AG04450 (cell line): ENCODE measurements at regions not wholly inside any gene's neighbourhood (a gene's known extent, or its start where the extent isn't known, plus 50 kb on each side); places are given as distances from the start of the nearest gene placed in this dataset.

Experiments
- CTCF ChIA-PET: fragments of 300-600, 350-600 bp; formaldehyde crosslinking; extraction: SDS; loops from one replicate; lab custom pipeline; 2022; ENCODE audit warnings: antibody characterized with exemption, inconsistent platforms; lab: Charles Lee
- POLR2A ChIA-PET: fragments of 350-600 bp; formaldehyde crosslinking; extraction: SDS; loops from one replicate; lab custom pipeline; 2021; ENCODE audit warnings: antibody characterized with exemption, inconsistent platforms; lab: Yijun Ruan, JAX
- DNase-seq: peaks from one replicate; pipeline ENCODE4 v3.0.0-alpha.2; 2011; ENCODE audit warnings: low read depth, low spot score
- H3K27ac ChIP-seq: one replicate; pipeline ENCODE4 v1.5.1; 2012; ENCODE audit warnings: low read depth, low read length, control low read depth
- H3K27me3 ChIP-seq: one replicate; pipeline ENCODE4 v1.6.0; 2012; ENCODE audit warnings: low read length; ENCODE audit not compliant: control insufficient read depth, insufficient read depth
- H3K4me3 ChIP-seq: 2 replicates; pipeline ENCODE4 v1.5.1; 2011; ENCODE audit warnings: mild to moderate bottlenecking, low read depth, low read length, control low read depth
- H3K9me3 ChIP-seq: 2 replicates; pipeline ENCODE4 v1.5.1; 2012; ENCODE audit warnings: low read length; ENCODE audit not compliant: control insufficient read depth, insufficient read depth
- CTCF ChIP-seq: IDR thresholded peaks from 2 replicates; pipeline ENCODE4 v1.5.1; 2011; ENCODE audit warnings: low read depth, low read length, control low read depth, inconsistent platforms

- peaks cover 2% of the 10 kb centered on the region for H3K27me3 ChIP-seq
- H3K9me3 ChIP-seq: peaks cover 4% of the 10 kb centered on the region; the same call in 1 of the 2 replicates
- H3K27ac ChIP-seq: no peak overlapping the region
- H3K4me3 ChIP-seq: no peak overlapping the region
- TF ChIP-seq CTCF: no peak
- DNase-seq: no peak
- CTCF ChIA-PET: no interaction called here
- POLR2A ChIA-PET: no interaction called here
Measured at GRCh38 chr5:56664025-56664424, 151.3 kb upstream of the MAP3K1 start.

- H3K27me3 ChIP-seq: peaks cover 2% of the 10 kb centered on the region
- DNase-seq: no peak
- no peak overlapping the region for H3K27ac ChIP-seq
- H3K9me3 ChIP-seq: peaks cover 4% of the 10 kb centered on the region; the same call in 1 of the 2 replicates
- ChIA-PET CTCF (no interaction called here), POLR2A (no interaction called here)
- no peak for TF ChIP-seq CTCF
- H3K4me3 ChIP-seq: no peak overlapping the region
Measured at GRCh38 chr5:56663523-56663922, 151.8 kb upstream of the MAP3K1 start.

- Histone ChIP-seq H3K27me3 (peaks cover 2% of the 10 kb centered on the region), H3K9me3 (peaks cover 4% of the 10 kb centered on the region; the same call in 1 of the 2 replicates), H3K4me3 (no peak overlapping the region), H3K27ac (no peak overlapping the region)
- no peak for TF ChIP-seq CTCF
- no peak for DNase-seq
- CTCF ChIA-PET: no interaction called here
- POLR2A ChIA-PET: no interaction called here
Measured at GRCh38 chr5:56662893-56663292, 152.5 kb upstream of the MAP3K1 start.

- peaks cover 2% of the 10 kb centered on the region for H3K27me3 ChIP-seq
- H3K9me3 ChIP-seq: no peaks in the 10 kb centered on the region
- TF ChIP-seq CTCF: no peak
- H3K4me3 ChIP-seq: no peak overlapping the region
- CTCF ChIA-PET: no interaction called here
- POLR2A ChIA-PET: no interaction called here
- H3K27ac ChIP-seq: no peak overlapping the region
- no peak for DNase-seq
Measured at GRCh38 chr5:56659971-56660370, 155.4 kb upstream of the MAP3K1 start.

GRCh38 chr5:56658972-56659371, 156.4 kb upstream of the MAP3K1 start:
- H3K27me3 ChIP-seq: peaks cover 5% of the 10 kb centered on the region
- H3K9me3 ChIP-seq: no peaks in the 10 kb centered on the region
- no peak overlapping the region for H3K27ac ChIP-seq
- H3K4me3 ChIP-seq: no peak overlapping the region
- CTCF ChIA-PET: no interaction called here
- DNase-seq: no peak
- no peak for TF ChIP-seq CTCF
- POLR2A ChIA-PET: no interaction called here
